ENCODE measurements at regions not wholly inside any gene's neighbourhood (a gene's known extent, or its start where the extent isn't known, plus 50 kb on each side); places are given as distances from the start of the nearest gene placed in this dataset.

DNA sequence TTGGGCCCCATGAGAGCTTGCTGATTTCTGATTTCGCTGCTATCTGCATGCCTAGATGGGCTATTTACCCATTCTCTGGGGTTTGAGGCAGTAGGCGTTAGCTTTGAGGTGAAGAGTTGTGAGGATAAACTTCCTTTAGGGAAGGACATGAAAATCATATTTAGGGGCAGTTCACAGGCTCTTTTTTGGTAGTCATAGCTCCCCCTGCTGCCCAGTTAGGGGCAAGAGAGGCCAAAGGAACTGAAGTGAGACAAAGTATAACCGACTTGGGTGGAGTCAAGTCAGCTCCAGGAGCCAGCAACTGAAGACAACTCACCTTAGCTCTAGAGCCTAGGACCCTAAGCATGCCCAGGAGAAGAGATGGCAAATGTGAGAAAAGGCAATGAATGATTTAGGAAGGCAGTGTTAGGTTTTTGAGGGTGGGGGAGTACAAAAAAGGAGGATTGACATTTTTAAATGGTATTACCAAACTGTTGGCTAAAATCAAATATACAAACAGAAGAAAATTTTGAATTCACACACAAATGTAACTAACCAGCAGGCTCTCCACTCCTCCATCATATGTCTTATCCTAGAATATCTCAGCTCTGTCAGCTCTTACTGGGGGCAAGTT lies 625.2 kb downstream of the LMO4 start:
- no peak for TF ChIP-seq POLR2AphosphoS5 (IDR thresholded peaks at IDR 0.05; ENCODE audit: low read depth, low read length)
- TF ChIP-seq TAF1 (IDR thresholded peaks at IDR 0.05; ENCODE audit: low read depth, low read length) = no peak
- TF ChIP-seq POU2F2 (IDR thresholded peaks at IDR 0.05; ENCODE audit: low read depth, low read length) = no peak
- TF ChIP-seq POLR2A (IDR thresholded peaks at IDR 0.05; ENCODE audit: low read depth, low read length) = no peak
- no peak for TF ChIP-seq SPI1 (IDR thresholded peaks at IDR 0.05; ENCODE audit: low read depth, low read length)
